ENCODE measurements at regions not wholly inside any gene's neighbourhood (a gene's known extent, or its start where the extent isn't known, plus 50 kb on each side); places are given as distances from the start of the nearest gene placed in this dataset.

GRCh38 chr4:148573296-148573695 lies 131.1 kb upstream of the NR3C2 start:
- TF ChIP-seq POLR2A (IDR thresholded peaks at IDR 0.05), result no peak
- no peak for TF ChIP-seq CTCF (IDR thresholded peaks at IDR 0.05)
- H3K9me3 ChIP-seq, result no peaks in the 10 kb centered on the region
- intact Hi-C loops (cut with DNase I), result no loop called here
- H3K4me3 ChIP-seq, result no peak overlapping the region
- no peak overlapping the region for H3K27ac ChIP-seq
- no peak for DNase-seq
- no peak for ATAC-seq
- no peaks in the 10 kb centered on the region for H3K36me3 ChIP-seq (replicated peaks in 1 of 2; ENCODE audit: insufficient read depth in 1 of 2, low read depth in 2 of 2)
- H3K27me3 ChIP-seq, result no peaks in the 10 kb centered on the region
- WGBS, 2 donors, result 28 to 56% methylated on average over 3 of the region's 3 CpGs
- H3K4me1 ChIP-seq, result no peaks in the 10 kb centered on the region

GRCh38 chr4:148565801-148566200 lies 123.6 kb upstream of the NR3C2 start:
- H3K27ac ChIP-seq, result no peak overlapping the region
- DNase-seq (peak in 3 of 4 donors; percentile 5 to 46 (median 34)), ATAC-seq (no peak)
- TF ChIP-seq CTCF (IDR thresholded peaks at IDR 0.05), result no peak
- TF ChIP-seq POLR2A (IDR thresholded peaks at IDR 0.05), result no peak
- intact Hi-C loops (cut with DNase I), result no loop called here
- no peaks in the 10 kb centered on the region for H3K9me3 ChIP-seq
- H3K4me1 ChIP-seq, result no peaks in the 10 kb centered on the region
- no peaks in the 10 kb centered on the region for H3K27me3 ChIP-seq
- H3K4me3 ChIP-seq, result no peak overlapping the region
- H3K36me3 ChIP-seq (replicated peaks in 1 of 2; ENCODE audit: insufficient read depth in 1 of 2, low read depth in 2 of 2), result no peaks in the 10 kb centered on the region

GRCh38 chr4:148563684-148564083 lies 121.5 kb upstream of the NR3C2 start:
- TF ChIP-seq POLR2A (IDR thresholded peaks at IDR 0.05), result no peak
- no peak for TF ChIP-seq CTCF (IDR thresholded peaks at IDR 0.05)
- Histone ChIP-seq H3K36me3 (replicated peaks in 1 of 2; ENCODE audit: insufficient read depth in 1 of 2, low read depth in 2 of 2) (no peaks in the 10 kb centered on the region), H3K4me1 (no peaks in the 10 kb centered on the region), H3K27me3 (no peaks in the 10 kb centered on the region), H3K4me3 (no peak overlapping the region), H3K9me3 (no peaks in the 10 kb centered on the region), H3K27ac (no peak overlapping the region)
- no peak for DNase-seq
- WGBS, 2 donors, result 40% methylated on average over 3 of the region's 3 CpGs
- intact Hi-C loops (cut with DNase I), result no loop called here
- ATAC-seq, result no peak

GRCh38 chr4:148561467-148561866 lies 119.3 kb upstream of the NR3C2 start:
- Histone ChIP-seq H3K27me3 (no peaks in the 10 kb centered on the region), H3K9me3 (no peaks in the 10 kb centered on the region), H3K36me3 (replicated peaks in 1 of 2; ENCODE audit: insufficient read depth in 1 of 2, low read depth in 2 of 2) (no peaks in the 10 kb centered on the region), H3K4me1 (no peaks in the 10 kb centered on the region), H3K27ac (no peak overlapping the region), H3K4me3 (no peak overlapping the region)
- ATAC-seq (no peak), DNase-seq (no peak)
- WGBS, 2 donors, result 71 to 88% methylated on average over 1 of the region's 1 CpG
- intact Hi-C loops (cut with DNase I), result no loop called here
- TF ChIP-seq CTCF (IDR thresholded peaks at IDR 0.05) (no peak), POLR2A (IDR thresholded peaks at IDR 0.05) (no peak)

GRCh38 chr4:148557793-148558192 lies 115.6 kb upstream of the NR3C2 start:
- Histone ChIP-seq H3K9me3 (no peaks in the 10 kb centered on the region), H3K27me3 (no peaks in the 10 kb centered on the region), H3K4me1 (no peaks in the 10 kb centered on the region), H3K27ac (no peak overlapping the region), H3K4me3 (no peak overlapping the region), H3K36me3 (replicated peaks in 1 of 2; ENCODE audit: insufficient read depth in 1 of 2, low read depth in 2 of 2) (no peaks in the 10 kb centered on the region)
- 84 to 85% methylated on average over 3 of the region's 3 CpGs for WGBS, 2 donors
- ATAC-seq, result no peak
- intact Hi-C loops (cut with DNase I), result no loop called here
- TF ChIP-seq CTCF (IDR thresholded peaks at IDR 0.05) (no peak), POLR2A (IDR thresholded peaks at IDR 0.05) (no peak)
- DNase-seq, result no peak
